Stimulated activated CD4-positive, alpha-beta T cell treated with anti-CD3 and anti-CD28 coated beads, Interleukin-4, amount 100 ng/mL, for 48 hours (primary cell): ENCODE measurements at regions not wholly inside any gene's neighbourhood (a gene's known extent, or its start where the extent isn't known, plus 50 kb on each side); places are given as distances from the start of the nearest gene placed in this dataset.
"Not testable (repeated sequence)": the region's sequence is repeated elsewhere in the genome, so short reads cannot be mapped to it uniquely, and the experiment has no call there.

ENCODE experiments used
- DNase-seq, 2 donors: peaks; one replicate each; pipeline ENCODE4 v3.0.0-alpha.2; 2020; ENCODE audit warnings: low read depth in 2 of 2

DNA sequence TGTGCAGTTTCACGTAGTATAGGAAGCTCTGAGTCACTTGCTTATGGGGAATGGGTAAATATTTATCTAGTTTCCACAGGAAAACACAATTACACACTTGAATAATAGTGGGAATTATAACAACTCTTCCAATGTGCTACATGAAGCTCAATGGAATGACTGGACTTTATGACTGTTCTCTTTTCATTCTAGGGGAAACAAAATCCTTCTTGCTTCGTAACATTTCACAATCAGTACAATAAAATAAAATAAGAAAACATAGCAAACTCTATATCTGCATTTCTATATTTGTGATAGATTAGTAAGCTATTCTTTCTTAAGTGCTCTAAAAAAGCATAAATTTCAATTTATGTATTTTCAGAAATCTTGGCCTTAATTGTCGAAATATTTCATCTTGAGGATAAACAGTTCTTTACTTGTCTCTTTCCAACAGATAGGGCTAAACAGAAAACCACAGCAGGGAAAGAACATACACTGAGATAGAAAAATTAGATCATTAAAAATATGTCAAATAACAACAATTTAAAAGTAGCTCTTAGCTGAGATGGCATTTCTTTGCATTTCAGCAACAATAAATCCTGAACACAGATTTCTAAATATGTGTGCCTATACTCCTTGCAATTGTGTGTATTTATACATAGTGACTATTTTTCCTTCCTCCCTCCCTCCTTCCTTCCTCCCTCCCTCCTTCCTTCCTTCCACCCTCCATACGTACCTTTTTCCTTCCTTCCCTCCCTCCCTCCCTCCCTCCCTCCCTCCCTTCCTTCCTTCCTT lies 395.5 kb upstream of the KCNMB2 start:
- DNase-seq, result no peak

DNA sequence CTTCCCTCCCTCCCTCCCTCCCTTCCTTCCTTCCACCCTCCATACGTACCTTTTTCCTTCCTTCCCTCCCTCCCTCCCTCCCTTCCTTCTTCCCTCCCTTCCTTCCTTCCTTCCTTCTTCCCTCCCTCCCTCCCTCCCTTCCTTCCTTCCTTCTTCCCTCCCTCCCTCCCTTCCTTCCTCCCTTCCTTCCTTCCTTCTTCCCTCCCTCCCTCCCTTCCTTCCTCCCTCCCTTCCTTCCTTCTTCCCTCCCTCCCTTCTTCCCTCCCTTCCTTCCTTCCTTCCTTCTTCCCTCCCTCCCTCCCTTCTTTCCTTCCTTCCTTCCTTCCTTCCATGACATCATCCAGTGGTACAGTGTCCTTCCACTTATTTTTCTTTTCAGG lies 394.9 kb upstream of the KCNMB2 start:
- DNase-seq, result not testable (repeated sequence)

DNA sequence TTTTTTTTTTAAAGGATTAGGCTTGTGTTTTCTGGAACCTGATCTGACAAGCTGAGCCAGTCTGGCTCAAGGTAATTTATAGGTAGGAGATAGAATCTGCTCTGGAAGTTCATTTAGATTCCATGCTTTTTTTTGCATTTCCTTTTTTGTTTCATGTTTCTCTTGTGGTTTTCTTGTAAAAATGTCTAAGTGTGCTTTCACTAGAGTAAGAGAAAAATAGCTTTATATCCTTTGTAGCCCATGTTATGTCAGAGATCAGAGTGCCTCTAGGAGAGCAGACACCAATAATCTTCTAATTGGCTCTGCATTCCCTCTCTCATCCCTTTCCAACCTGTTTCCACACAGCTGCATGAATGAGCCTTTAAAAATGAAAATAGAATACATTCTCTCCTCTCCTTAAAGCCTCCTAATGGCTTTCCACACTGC lies 389.8 kb upstream of the KCNMB2 start:
- DNase-seq, result no peak

DNA sequence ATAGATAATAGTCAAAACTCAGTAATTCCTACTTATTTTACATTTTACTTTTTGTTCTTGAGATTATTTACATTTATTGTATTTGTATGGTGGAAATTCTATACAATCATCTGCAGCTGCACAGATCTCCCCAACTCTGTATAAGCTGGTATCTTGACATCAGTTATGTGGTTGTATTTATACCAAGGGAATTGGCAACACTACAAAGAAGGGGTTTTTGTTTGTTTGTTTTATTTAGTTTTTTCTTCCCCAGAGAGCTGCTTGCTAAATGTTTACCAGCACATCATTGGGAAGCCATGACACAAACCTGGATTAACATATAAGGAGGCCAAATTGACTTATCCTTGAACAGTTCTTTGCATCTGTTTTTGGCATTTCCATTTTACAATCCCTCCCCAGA lies 389.2 kb upstream of the KCNMB2 start:
- DNase-seq, result no peak

DNA sequence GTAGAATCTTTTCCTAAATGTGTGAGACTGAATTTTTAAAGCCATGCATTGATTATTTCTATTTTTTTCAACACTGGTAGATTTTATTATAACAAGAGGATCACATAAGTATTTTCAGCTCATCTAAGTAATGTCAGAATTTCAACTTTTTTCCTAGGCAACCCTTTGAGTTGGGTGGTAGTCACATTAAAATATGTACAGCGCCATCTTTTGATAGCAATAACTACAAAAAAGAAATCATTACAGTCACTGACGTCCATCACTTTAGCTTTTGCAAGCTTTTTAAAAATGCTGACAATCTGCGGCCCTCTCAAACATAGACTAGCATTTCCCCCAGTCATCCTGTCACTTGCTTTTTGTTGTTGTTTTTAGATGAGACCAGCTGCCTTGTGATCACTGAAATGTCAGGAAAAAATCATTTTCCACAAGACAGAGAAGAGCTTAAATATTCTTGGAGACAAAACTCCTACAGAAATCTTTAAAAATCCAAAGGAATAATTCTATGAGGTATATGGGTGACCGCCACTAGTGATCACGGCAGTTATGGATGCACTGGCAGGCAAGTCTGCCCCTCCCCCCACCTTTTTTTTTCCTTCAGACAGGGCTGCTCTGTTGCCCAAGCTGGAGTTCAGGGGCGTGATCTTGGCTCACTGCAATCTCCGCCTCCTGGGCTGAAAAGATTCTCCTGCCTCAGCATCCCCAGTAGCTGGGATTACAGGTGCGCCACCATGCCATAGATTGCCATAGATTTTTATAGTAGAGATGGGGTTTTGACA lies 384.0 kb upstream of the KCNMB2 start:
- no peak for DNase-seq

DNA sequence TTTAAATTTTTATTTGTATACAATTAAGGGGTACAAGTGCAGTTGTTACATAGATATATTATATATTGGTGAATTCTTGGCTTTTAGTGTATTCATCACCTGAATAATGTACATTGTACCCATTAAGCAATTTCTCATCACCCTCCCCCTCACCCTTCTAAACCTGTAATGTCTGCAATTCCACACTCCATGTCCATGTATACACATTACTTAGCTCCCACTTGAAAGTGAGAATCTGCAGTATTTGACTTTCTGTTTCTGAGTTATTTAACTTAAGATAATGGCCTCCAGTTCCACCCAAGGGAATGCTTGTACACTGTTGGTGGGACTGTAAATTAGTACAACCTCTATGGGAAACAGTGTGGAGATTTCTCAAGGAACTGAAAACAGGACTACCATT lies 383.2 kb upstream of the KCNMB2 start:
- no peak for DNase-seq

DNA sequence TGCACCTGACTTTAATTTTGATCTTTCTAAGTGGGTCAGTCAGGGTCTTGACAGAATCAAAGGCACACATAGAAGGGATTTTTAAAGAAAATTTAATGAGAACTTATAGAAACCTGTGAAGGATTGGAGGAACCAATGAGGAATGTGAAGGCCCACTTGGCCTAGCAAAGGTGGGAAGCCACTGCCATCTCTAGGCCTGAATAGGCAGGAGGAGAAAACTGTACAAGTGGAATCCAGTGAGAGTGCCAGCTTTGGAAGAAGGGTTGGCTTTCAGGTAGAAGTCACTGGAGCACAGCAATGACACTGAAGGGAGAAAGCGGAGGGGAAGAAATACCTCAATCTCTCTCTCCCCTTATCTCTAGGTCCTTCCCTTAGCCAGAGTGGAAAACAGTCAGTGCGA lies 380.7 kb upstream of the KCNMB2 start:
- no peak for DNase-seq

DNA sequence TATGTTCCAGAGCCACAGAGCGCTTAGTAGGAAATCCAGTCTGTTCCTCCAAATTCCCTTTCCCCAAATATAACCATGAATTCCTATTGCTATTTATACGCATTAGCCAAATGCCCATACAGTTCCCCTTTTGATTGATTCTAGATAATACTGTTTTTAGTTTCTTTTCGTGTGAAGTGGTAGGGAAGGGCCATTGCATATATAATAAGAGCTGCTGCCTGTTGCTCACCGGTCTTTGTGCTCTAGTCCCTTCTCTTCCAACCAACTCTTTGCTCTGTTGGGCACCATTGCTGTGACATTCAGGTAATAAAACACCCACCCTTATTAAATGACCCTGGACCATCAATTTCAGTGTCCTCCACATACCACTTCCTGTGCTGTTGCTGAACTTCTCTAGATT lies 379.9 kb upstream of the KCNMB2 start:
- no peak for DNase-seq

DNA sequence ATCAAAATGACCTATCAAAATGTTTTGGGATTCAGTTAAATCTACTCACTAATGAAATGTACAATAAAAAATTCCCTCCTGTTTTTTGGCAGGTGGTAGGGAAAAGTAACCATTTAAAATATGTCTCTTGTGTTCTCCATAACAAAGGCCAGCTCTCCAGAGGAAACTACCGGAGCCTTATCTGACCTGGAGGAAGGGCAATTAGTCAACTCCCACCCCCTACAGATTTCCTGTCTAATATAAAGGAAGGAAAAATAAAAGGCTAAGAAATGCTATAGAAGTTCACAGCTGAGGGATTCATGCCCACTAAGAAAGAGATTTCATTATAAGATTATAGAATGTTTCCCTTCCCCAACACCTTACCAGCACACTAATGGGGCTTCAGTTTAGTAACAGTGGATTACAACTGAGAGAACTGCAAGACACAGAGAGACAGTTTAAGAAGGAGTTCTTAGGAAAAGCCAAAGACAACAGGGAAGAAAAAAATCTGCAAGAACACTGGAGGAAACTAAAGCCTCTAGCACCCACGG lies 376.5 kb upstream of the KCNMB2 start:
- no peak for DNase-seq

DNA sequence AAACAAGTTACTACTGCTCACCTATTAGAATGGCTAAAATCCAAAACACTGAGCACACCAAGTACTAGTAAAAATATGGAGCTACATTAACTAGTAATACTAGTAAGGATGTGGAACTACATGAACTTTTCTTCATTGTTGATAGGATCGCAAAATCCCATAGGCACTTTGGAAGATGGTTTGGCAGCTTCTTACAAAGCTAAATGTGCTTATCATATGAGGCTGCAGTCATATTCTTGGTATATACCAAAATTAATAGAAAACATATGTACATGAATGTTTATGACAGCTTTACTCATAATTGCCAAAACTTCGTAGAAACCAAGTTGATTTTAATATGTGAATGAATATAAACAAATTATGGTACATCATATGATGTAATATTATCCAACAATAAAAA lies 366.8 kb upstream of the KCNMB2 start:
- DNase-seq, result no peak

DNA sequence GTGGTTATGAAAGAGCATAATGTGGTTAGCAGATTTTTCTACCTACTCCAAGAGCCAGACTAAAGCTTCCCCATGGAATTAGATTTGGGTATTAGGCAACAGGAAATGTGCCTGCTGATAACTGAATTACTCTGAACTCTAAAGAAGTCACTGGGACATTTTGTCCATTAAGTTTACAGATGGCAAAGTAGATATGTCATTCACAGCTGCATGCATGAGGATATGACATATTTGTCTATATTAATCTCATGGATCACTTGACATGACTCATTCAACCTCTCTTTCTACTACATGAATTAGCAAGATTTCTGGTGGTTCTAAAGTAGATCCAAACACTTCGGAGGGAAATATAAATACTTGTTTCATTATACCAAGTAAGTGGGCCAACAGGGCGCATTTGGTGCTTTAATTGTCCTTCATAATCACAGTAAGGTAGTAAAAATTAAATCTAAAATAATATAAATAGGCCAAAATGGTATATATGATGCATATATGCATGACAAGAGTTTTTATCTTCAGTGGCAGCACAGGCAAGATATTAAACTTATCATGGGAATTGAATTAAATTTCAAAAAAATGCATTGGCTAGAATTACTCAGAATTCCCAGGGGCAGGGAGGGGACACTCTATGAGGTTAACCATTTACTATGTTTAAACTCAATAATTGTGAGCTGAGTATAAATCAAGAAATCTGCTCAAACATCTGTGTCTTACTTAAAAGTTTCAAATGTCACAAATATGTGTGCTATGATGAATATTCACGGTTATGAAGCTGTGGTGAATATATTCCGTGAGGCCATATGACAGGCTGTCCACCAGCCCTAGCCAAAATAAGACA lies 365.3 kb upstream of the KCNMB2 start:
- no peak for DNase-seq

DNA sequence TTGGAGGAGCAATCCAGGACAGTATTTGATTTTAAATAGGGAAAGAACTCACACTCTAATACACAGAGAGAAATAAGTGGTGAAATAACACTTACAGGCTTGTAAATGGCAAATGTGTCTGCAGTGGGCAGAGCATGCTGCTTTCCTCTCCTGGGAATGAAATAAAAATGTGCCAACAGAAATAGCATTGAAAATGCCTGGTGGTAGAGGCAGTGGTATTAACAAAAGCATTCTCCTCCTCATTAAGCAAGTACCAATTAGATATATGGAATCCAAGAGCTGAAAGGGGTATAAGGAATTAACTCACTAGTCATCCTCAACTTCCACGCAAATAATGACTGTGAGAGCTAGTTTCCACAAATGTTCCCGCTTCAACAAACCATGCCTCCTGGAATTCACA lies 364.1 kb upstream of the KCNMB2 start:
- DNase-seq, result no peak

DNA sequence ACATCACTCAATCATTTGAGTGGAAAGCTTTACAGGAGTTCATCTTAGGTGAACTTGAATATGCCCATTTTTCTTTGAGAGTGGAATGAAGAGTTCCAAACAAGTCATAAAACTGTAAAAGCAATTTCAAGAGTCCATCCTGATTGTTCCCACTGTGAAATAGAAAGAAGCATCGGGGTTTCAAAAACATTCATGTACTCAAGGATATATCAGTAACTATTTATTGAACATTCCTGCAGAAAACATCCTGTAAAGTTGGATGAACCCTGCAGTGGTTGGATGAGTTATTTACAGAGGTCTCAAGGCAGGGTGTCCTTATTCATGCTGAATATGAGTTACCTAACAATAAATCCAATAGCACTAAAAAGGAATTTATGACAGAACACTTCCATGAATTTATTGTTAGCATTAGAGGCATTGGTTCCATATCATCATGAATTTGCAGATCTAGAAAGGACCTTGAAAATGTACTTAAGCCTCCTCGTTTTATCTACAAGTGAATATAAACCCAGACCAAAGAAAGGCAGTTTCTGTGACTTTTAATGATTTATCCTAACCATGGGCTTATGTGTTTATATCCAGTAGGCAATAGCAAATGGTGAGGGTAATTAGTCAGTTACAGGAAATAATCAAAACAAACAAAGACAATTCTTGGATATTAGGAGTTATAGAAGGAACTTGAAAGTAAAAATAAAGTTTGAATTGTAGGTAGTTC lies 361.9 kb upstream of the KCNMB2 start:
- no peak for DNase-seq

DNA sequence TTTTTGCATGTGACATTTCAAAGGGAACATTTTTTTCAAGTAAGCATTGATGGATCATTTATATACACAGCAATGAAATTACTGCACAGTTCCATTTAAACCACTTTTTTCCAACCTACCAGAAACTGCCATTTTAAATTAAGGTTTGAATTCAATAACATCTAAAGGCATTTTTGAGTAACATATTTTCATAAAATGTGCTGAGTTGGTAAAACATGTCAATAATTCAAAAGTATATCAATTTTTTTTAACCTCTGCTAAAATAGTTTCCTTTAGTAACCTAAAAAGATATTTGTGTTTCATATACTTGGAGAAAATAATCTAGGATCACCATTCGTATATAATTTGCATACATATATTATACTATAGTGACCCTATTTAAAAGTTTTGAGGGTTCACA lies 355.1 kb upstream of the KCNMB2 start:
- no peak for DNase-seq

DNA sequence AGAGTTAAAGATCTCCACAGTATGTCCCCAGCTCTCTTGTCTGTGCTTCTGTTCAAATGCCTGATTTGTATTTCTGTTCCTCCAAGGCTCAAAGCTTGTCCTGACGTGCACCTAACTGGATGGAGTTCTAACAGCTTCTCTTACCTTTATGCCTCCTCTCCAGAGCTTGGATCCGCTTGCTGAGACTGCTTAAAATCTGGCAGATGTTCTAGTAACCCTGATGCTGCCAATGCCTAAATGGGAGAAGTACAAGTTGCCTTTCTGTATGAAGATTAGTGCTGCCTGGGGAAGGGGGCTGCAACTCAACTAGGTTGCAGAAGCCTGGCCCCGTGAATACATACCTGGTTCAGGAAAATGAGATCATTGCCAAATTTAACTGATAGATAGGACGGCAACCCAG lies 354.5 kb upstream of the KCNMB2 start:
- no peak for DNase-seq

DNA sequence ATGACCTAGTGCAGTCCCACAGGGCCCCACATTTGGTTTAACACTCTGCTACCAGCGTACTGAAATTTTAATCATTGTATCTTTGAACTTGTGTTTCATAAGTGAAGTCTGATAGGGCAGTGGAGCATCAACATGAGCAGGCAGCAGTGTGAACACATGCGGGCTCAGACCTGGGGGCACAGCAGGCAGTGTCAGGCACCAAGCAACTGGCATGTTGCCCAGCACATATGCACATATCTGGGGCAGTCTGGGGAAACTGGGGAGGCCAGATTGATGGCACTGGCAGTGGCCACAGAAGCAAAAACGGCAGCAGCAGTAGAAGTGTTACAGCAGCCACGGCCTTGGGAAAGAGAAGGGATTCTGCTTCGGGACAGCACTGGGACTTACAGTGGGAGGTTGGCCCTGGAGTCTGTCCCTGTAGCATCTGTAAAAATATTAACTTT lies 353.9 kb upstream of the KCNMB2 start:
- no peak for DNase-seq

DNA sequence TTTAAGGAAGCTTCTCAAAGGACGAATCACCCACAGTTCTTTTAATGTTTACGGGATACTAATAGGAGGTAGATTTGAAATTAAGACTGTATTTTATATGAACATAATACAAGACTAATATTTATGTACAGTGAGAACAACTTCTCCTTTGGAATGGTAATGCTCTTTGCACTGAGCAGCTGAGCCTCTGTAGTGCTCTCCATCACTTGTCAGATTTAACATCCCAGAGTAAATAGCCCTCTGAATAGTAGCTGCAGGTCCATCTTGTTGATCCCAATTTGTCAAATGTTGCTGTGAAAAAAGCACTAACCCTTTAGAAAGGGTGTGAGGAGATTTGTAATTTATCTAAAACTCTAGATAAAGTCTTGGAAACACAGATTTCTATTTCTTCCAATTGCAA lies 351.4 kb upstream of the KCNMB2 start:
- no peak for DNase-seq

DNA sequence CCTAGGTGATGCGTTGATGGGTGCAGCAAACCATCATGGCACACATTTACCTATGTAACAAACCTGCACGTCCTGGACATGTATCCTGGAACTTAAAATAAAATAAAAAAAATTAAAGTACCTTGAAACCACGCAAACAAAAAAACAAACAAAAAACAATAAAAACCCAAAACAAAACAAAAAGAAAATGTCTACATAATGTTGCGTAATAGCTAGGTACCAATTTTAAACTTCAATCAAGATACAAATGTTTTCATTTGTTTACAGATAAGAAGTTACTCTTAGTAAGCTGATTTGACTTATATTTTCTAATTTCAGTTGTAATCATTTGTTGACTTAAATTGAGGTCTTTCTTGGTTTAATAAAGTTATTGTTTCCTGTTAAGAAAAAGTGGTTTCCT lies 349.6 kb upstream of the KCNMB2 start:
- no peak for DNase-seq

DNA sequence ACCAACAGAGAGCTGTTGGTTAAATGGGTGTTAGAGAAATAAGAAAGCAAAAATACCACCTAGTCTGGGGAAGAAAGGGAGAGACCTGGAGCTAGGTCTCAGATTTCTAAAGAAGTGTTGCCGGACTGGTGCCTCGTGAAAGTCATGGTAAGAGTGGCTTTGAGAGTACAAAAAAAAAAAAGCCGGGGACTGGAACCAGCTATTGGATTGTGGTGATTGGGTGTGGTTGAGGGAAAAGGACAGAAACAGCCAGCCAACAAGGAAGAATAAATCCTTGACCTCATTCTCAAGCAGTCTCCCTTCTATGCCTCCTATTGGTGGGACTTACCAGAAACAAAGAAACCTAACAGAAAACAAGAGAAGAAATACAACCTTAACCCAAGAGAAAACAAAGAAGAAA lies 346.4 kb upstream of the KCNMB2 start:
- DNase-seq, result no peak

DNA sequence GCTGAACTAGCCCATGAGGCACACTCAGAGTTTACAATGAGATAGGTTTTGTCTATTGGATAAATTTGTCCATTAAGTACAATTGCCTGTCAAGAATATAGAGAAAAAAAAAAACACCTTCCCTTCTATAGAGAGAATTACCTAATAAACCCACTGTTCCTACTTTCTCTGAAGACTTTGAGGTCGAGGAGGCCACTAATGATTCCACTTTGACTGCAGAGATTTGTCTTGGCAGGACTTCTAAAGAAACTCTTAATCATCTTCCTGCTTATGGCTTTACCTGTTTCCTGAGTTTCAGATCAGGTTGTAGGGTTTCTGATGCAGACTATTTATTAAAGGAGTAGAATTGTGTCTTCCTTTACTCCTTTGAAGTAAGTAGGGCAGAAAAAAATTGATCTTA lies 342.4 kb upstream of the KCNMB2 start:
- DNase-seq, result no peak

DNA sequence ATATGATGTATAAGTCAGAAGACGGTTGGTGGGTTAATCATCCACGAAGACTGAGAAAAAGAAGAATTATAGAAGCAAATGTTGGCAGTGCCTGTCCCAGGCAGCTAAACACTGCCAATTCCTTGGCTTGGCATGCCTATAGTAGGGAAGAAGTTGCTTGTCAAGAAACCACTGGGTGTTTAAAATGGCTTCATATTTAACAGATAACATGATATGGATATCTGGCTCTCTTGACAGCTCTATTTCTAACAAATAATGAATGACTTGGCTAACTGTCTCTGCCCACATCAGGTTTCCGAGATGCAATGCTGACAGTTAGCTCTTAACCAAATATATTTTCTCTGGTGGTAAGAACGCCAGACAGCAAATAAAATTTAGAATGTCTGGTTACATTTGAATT lies 341.7 kb upstream of the KCNMB2 start:
- DNase-seq, result no peak

DNA sequence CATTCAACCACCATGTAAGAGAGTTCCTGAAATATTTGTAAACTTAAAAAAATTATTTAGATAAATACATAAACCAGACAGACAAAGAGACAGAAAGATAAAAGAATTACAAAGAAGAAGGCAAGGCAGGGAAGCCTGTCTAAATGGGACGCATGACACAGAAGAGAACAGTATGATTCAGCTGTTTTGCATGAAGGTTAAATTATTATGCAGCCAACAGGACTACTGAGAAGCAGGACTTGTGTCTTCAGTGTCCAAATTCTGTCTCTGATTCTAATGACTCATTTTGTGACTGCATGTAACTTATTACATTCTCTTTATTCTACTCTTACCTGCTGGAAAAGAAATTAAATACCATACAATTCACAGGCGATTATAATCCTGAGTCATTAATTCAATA lies 340.4 kb upstream of the KCNMB2 start:
- DNase-seq, result no peak
